ENCODE measurements at regions not wholly inside any gene's neighbourhood (a gene's known extent, or its start where the extent isn't known, plus 50 kb on each side); places are given as distances from the start of the nearest gene placed in this dataset.

- Histone ChIP-seq H3K9me3 (no peaks in the 10 kb centered on the region), H3K4me1 (no peaks in the 10 kb centered on the region), H3K4me3 (no peak overlapping the region), H3K27ac (no peak overlapping the region), H3K36me3 (no peaks in the 10 kb centered on the region), H3K27me3 (no peaks in the 10 kb centered on the region)
- WGBS, 2 donors, result 87 to 90% methylated on average over 2 of the region's 2 CpGs
- TF ChIP-seq CTCF (IDR thresholded peaks at IDR 0.05), result no peak
- no peak for TF ChIP-seq POLR2A (IDR thresholded peaks at IDR 0.05)
- no peak for TF ChIP-seq POLR2AphosphoS5 (IDR thresholded peaks at IDR 0.05)
- no peak for TF ChIP-seq EP300 (IDR thresholded peaks at IDR 0.05)
- DNase-seq (no peak), ATAC-seq (ENCODE audit: low FRiP score in 2 of 2) (no peak)
Measured at GRCh38 chr5:85784746-85785145, 833.0 kb upstream of the COX7C start.

GRCh38 chr5:85813146-85813545 lies 804.6 kb upstream of the COX7C start:
- H3K27me3 ChIP-seq, result no peaks in the 10 kb centered on the region
- no peaks in the 10 kb centered on the region for H3K36me3 ChIP-seq
- no peaks in the 10 kb centered on the region for H3K4me1 ChIP-seq
- DNase-seq, result no peak
- ATAC-seq (ENCODE audit: low FRiP score in 2 of 2), result no peak
- no peaks in the 10 kb centered on the region for H3K9me3 ChIP-seq
- no peak for TF ChIP-seq CTCF (IDR thresholded peaks at IDR 0.05)
- TF ChIP-seq POLR2AphosphoS5 (IDR thresholded peaks at IDR 0.05), result no peak
- TF ChIP-seq POLR2A (IDR thresholded peaks at IDR 0.05), result no peak
- TF ChIP-seq EP300 (IDR thresholded peaks at IDR 0.05), result no peak
- WGBS, 2 donors, result 47 to 60% methylated on average over 3 of the region's 3 CpGs
- H3K4me3 ChIP-seq, result no peak overlapping the region
- H3K27ac ChIP-seq, result no peak overlapping the region

- Histone ChIP-seq H3K4me1 (no peaks in the 10 kb centered on the region), H3K27ac (no peak overlapping the region), H3K9me3 (no peaks in the 10 kb centered on the region), H3K27me3 (no peaks in the 10 kb centered on the region), H3K36me3 (no peaks in the 10 kb centered on the region), H3K4me3 (no peak overlapping the region)
- no peak for TF ChIP-seq EP300 (IDR thresholded peaks at IDR 0.05)
- TF ChIP-seq CTCF (IDR thresholded peaks at IDR 0.05), result no peak
- TF ChIP-seq POLR2A (IDR thresholded peaks at IDR 0.05), result no peak
- no peak for ATAC-seq (ENCODE audit: low FRiP score in 2 of 2)
- DNase-seq, result no peak
Measured at GRCh38 chr5:85814596-85814995, 803.1 kb upstream of the COX7C start.

GRCh38 chr5:85823462-85824426 lies 794.0 kb upstream of the COX7C start:
- no peak overlapping the region for H3K4me3 ChIP-seq
- 66 to 72% methylated on average over 6 of the region's 6 CpGs for WGBS, 2 donors
- no peaks in the 10 kb centered on the region for H3K36me3 ChIP-seq
- H3K4me1 ChIP-seq, result no peaks in the 10 kb centered on the region
- no peaks in the 10 kb centered on the region for H3K9me3 ChIP-seq
- TF ChIP-seq POLR2AphosphoS5 (IDR thresholded peaks at IDR 0.05) (no peak), EP300 (IDR thresholded peaks at IDR 0.05) (no peak), POLR2A (IDR thresholded peaks at IDR 0.05) (no peak), CTCF (IDR thresholded peaks at IDR 0.05) (no peak)
- DNase-seq (no peak), ATAC-seq (ENCODE audit: low FRiP score in 2 of 2) (no peak)
- H3K27ac ChIP-seq, result no peak overlapping the region
- H3K27me3 ChIP-seq, result no peaks in the 10 kb centered on the region

- Histone ChIP-seq H3K27ac (no peak overlapping the region), H3K9me3 (no peaks in the 10 kb centered on the region), H3K4me3 (no peak overlapping the region), H3K27me3 (no peaks in the 10 kb centered on the region), H3K4me1 (no peaks in the 10 kb centered on the region), H3K36me3 (no peaks in the 10 kb centered on the region)
- ATAC-seq (ENCODE audit: low FRiP score in 2 of 2) (no peak), DNase-seq (no peak)
- 81 to 92% methylated on average over 5 of the region's 5 CpGs for whole genome bisulfite sequencing, 2 donors
- TF ChIP-seq CTCF (IDR thresholded peaks at IDR 0.05), result no peak
- no peak for TF ChIP-seq POLR2AphosphoS5 (IDR thresholded peaks at IDR 0.05)
- TF ChIP-seq EP300 (IDR thresholded peaks at IDR 0.05), result no peak
- no peak for TF ChIP-seq POLR2A (IDR thresholded peaks at IDR 0.05)
Measured at GRCh38 chr5:85838781-85839180, 779.0 kb upstream of the COX7C start.

Data from upper lobe of left lung (tissue), 6 donors.